K562 (cell line): ENCODE measurements at regions not wholly inside any gene's neighbourhood (a gene's known extent, or its start where the extent isn't known, plus 50 kb on each side); places are given as distances from the start of the nearest gene placed in this dataset.

Experiments
- ATAC-seq: fragments of 200-7000 bp; cut with Tn5 transposase; 3 replicates; pipeline ENCODE4 v1.9.1; 2020; ENCODE audit warnings: moderate library complexity
- BruUV-seq: library from RNA; stranded (reverse); fragments of 400-500 nt; replicated peaks from 2 replicates; lab custom pipeline; 2021; lab: Mats Ljungman, UMichigan
- CTCF ChIA-PET: fragments of 300-600 bp; formaldehyde crosslinking; extraction: SDS; loops from one replicate; lab custom pipeline; 2021; ENCODE audit warnings: low intra/inter-chr PET ratio; lab: Yijun Ruan, JAX
- POLR2A ChIA-PET: fragments of 300-600, 350-650 bp; sonication (Branson Sonifier 250); formaldehyde crosslinking; extraction: SDS; loops from one replicate; lab custom pipeline; 2021; ENCODE audit warnings: antibody characterized with exemption, inconsistent platforms; lab: Yijun Ruan, JAX
- DNase-seq, 4 experiments: peaks; one replicate each; pipeline versions ENCODE4 v3.0.0 to v3.0.0-alpha.2; 2011 to 2018; ENCODE audit warnings: low spot score in 3 of 4, mixed read lengths in 3 of 4; ENCODE audit errors: extremely low read depth in 1 of 4
- FAIRE-seq: peaks from 2 replicates; lab custom pipeline; 2011; peaks lifted over from hg19 to GRCh38; lab: Jason Lieb, UNC
- H2AFZ ChIP-seq: 2 replicates; pipeline ENCODE4 v1.6.0; 2011; ENCODE audit warnings: low read depth, low read length, control low read depth, inconsistent platforms
- H3K27ac ChIP-seq: fragments of 200-600 bp; 3 replicates; pipeline ENCODE4 v1.8.0; 2011; ENCODE audit warnings: low read depth, mild to moderate bottlenecking, control low read depth, inconsistent platforms, low read length, moderate library complexity, mixed read lengths; ENCODE audit errors: extremely low read depth
- H3K27me3 ChIP-seq, 2 experiments: fragments of 300-600 bp in 1 of 2; 2 replicates in 1 of 2; 3 replicates in 1 of 2; pipeline versions ENCODE4 v1.6.0 to v1.8.0; 2011; ENCODE audit warnings: inconsistent platforms in 2 of 2, low read length in 2 of 2, mild to moderate bottlenecking in 1 of 2, mixed read lengths in 1 of 2, moderate library complexity in 1 of 2; ENCODE audit not compliant: control insufficient read depth in 2 of 2, insufficient read depth in 2 of 2
- H3K36me3 ChIP-seq: fragments of 300-600 bp; 3 replicates; pipeline ENCODE4 v1.8.0; 2011; ENCODE audit warnings: mild to moderate bottlenecking, low read length, inconsistent platforms; ENCODE audit not compliant: control insufficient read depth, insufficient read depth
- H3K4me1 ChIP-seq, 2 experiments: fragments of 200-600 bp in 1 of 2; replicated peaks in 1 of 2; 2 replicates in 1 of 2; 3 replicates in 1 of 2; pipeline versions ENCODE4 v1.5.1 to v1.8.0; 2011; ENCODE audit warnings: inconsistent platforms in 2 of 2, low read length in 2 of 2, mild to moderate bottlenecking in 1 of 2, mixed read lengths in 1 of 2, moderate library complexity in 1 of 2; ENCODE audit not compliant: control insufficient read depth in 2 of 2, insufficient read depth in 2 of 2
- H3K4me2 ChIP-seq: 2 replicates; pipeline ENCODE4 v1.6.1; 2011; ENCODE audit warnings: low read length, control low read depth, inconsistent platforms, mixed read lengths; ENCODE audit not compliant: insufficient read depth
- H3K4me3 ChIP-seq: fragments of 200-600 bp; sonication (generic), shearing (Covaris generic); 2 replicates; pipeline ENCODE4 v1.5.1; 2016; ENCODE audit warnings: control low read depth, inconsistent platforms
- H3K79me2 ChIP-seq: fragments of 200-600 bp; 3 replicates; pipeline ENCODE4 v1.8.0; 2011; ENCODE audit warnings: low read length, inconsistent platforms; ENCODE audit not compliant: control insufficient read depth, insufficient read depth
- H3K9ac ChIP-seq, 2 experiments: 2 replicates each; pipeline versions ENCODE4 v1.6.0 to v1.6.1; 2011; ENCODE audit warnings: low read depth in 2 of 2, low read length in 2 of 2, control low read depth in 1 of 2, inconsistent platforms in 1 of 2, mild to moderate bottlenecking in 1 of 2, mixed read lengths in 1 of 2; ENCODE audit not compliant: insufficient read depth in 1 of 2
- H3K9me1 ChIP-seq: one replicate; pipeline ENCODE4 v1.6.0; 2011; ENCODE audit warnings: inconsistent platforms, mild to moderate bottlenecking, low read length, moderate library complexity; ENCODE audit not compliant: control insufficient read depth, insufficient read depth
- H3K9me3 ChIP-seq: replicated peaks from 2 replicates; pipeline ENCODE4 v1.5.1; 2011; ENCODE audit warnings: low read depth, low read length, inconsistent platforms; ENCODE audit not compliant: control insufficient read depth, insufficient read depth
- H4K20me1 ChIP-seq: replicated peaks from 2 replicates; pipeline ENCODE4 v1.6.1; 2011; ENCODE audit warnings: low read length, inconsistent platforms, mixed read lengths; ENCODE audit not compliant: control insufficient read depth, insufficient read depth
- CBX5 ChIP-seq: IDR thresholded peaks from 2 replicates; pipeline ENCODE4 v1.6.1; 2014; ENCODE audit warnings: low read depth, borderline replicate concordance
- CHD2 ChIP-seq: IDR thresholded peaks from 2 replicates; pipeline ENCODE4 v1.6.1; 2011; ENCODE audit warnings: low read depth, low read length
- DPF2 ChIP-seq: fragments of 450-650 bp; IDR thresholded peaks from 2 replicates; pipeline ENCODE4 v1.6.1; 2016
- E2F4 ChIP-seq: sonication (generic); formaldehyde crosslinking; IDR thresholded peaks from 2 replicates; pipeline ENCODE4 v1.8.0; 2022; ENCODE audit warnings: mild to moderate bottlenecking, low read depth, missing genetic modification reagents
- ETV6 ChIP-seq, 3 experiments: fragments of 150-350 bp in 1 of 3; sonication (generic) in 1 of 3; formaldehyde crosslinking in 1 of 3; IDR thresholded peaks; 2 replicates each; pipeline versions ENCODE4 v1.6.1 to v1.8.0; 2014 to 2022; ENCODE audit warnings: borderline replicate concordance in 2 of 3, low read depth in 2 of 3, antibody characterized with exemption in 1 of 3, low read length in 1 of 3, mild to moderate bottlenecking in 1 of 3, missing genetic modification reagents in 1 of 3
- JUND ChIP-seq, 2 experiments: IDR thresholded peaks; 2 replicates in 1 of 2; 3 replicates in 1 of 2; pipeline ENCODE4 v1.6.1; 2011; ENCODE audit warnings: borderline replicate concordance in 2 of 2, low read depth in 2 of 2, low read length in 2 of 2, improper control_type of control experiment in 1 of 2, missing biosample characterization in 1 of 2, missing genetic modification characterization in 1 of 2, missing genetic modification reagents in 1 of 2
- PML ChIP-seq: IDR thresholded peaks from 2 replicates; pipeline ENCODE4 v1.6.1; 2012; ENCODE audit warnings: low read length, inconsistent platforms
- TCF15 ChIP-seq: fragments of 250-450 bp; sonication (Bioruptor Pico); IDR thresholded peaks from 2 replicates; pipeline ENCODE4 v1.8.0; 2022; ENCODE audit warnings: moderate library complexity, mild to moderate bottlenecking, inconsistent platforms
- THAP7 ChIP-seq: fragments of 250-450 bp; sonication (Bioruptor Pico); IDR thresholded peaks from 2 replicates; pipeline ENCODE4 v1.5.0; 2021
- ZNF644 ChIP-seq: fragments of 200-800 bp; sonication (Bioruptor generic); IDR thresholded peaks from 2 replicates; pipeline ENCODE4 v1.6.1; 2016; ENCODE audit warnings: low read depth, missing genetic modification characterization, missing compliant biosample characterization
- WGBS: fragments of 100-300 bp; shearing (Covaris generic); methylation state at CpG from one replicate; pipeline ENCODE4 v1.1.6; 2016; ENCODE audit warnings: low coverage, mixed read lengths; ENCODE audit not compliant: insufficient coverage; ENCODE audit errors: missing lambda C conversion rate; 5-methylcytosine and 5-hydroxymethylcytosine counted together
- in situ Hi-C: fragments of 300-500 bp; cut with MboI; formaldehyde crosslinking; loops from 4 replicates; pipeline ENCODE4 v1.15.0; 2018; ENCODE audit warnings: inconsistent platforms, mixed read lengths
- intact Hi-C: fragments of 100-400 bp; cut with micrococcal nuclease; formaldehyde crosslinking; loops from 2 replicates; pipeline ENCODE4 v1.14.2; 2022

- no TSS peak for BruUV-seq
These were observed 161.9 kb upstream of the CRIM1 start for GRCh38 chr2:36193680-36194079.

GRCh38 chr2:36192983-36193382 is 162.6 kb upstream of the CRIM1 start:
- H3K36me3 ChIP-seq, result no peaks in the 10 kb centered on the region
- BruUV-seq, result no TSS peak
- no peak for ATAC-seq
- no peaks in the 10 kb centered on the region; the same call in 1 of the 2 replicates for H3K9me3 ChIP-seq
- no peak overlapping the region for H3K4me3 ChIP-seq
- intact Hi-C loops (no loop called here), in situ Hi-C loops (no loop called here)
- H3K27me3 ChIP-seq, result no peaks in the 10 kb centered on the region
- H3K9ac ChIP-seq, result no peak overlapping the region
- FAIRE-seq, result no peak
- WGBS, result 6% methylated on average over 1 of the region's 1 CpG
- no peak overlapping the region for H3K4me2 ChIP-seq
- no peaks in the 10 kb centered on the region for H3K79me2 ChIP-seq
- H2AFZ ChIP-seq, result no peak overlapping the region
- ChIA-PET POLR2A (no interaction called here), CTCF (no interaction called here)
- no peaks in the 10 kb centered on the region for H3K4me1 ChIP-seq
- no peak overlapping the region for H3K27ac ChIP-seq
- no peaks in the 10 kb centered on the region for H3K9me1 ChIP-seq
- no peak for DNase-seq
- no peaks in the 10 kb centered on the region for H4K20me1 ChIP-seq
- TF ChIP-seq DPF2 (no peak), TCF15 (no peak), PML (no peak), THAP7 (CRISPR knock-in tag) (no peak), ZNF644 (tag) (no peak), CHD2 (no peak), JUND (IDR thresholded peaks at IDR 0.05; ENCODE audit: borderline replicate concordance, low read depth, low read length) (no peak), JUND (tag; IDR thresholded peaks at IDR 0.05; ENCODE audit: borderline replicate concordance, low read depth, low read length) (no peak), CBX5 (no peak)

More at GRCh38 chr2:36193680-36194079, 161.9 kb upstream of the CRIM1 start:
- POLR2A ChIA-PET, result no interaction called here
- Histone ChIP-seq H3K9me1 (no peaks in the 10 kb centered on the region), H3K36me3 (no peaks in the 10 kb centered on the region)
- TF ChIP-seq E2F4 (CRISPR knock-in tag) (no peak), ETV6 (IDR thresholded peaks at IDR 0.05; ENCODE audit: borderline replicate concordance in 1 of 2, low read depth in 2 of 2, low read length in 1 of 2) (no peak), ETV6 (CRISPR knock-in tag; IDR thresholded peaks at IDR 0.05; ENCODE audit: borderline replicate concordance) (no peak)
- TF ChIP-seq, all 486 proteins: peak for 0
- intact Hi-C loops, result no loop called here
- no peaks in the 10 kb centered on the region for H3K79me2 ChIP-seq
- H2AFZ ChIP-seq, result no peak overlapping the region
- DNase-seq (no peak), FAIRE-seq (no peak), ATAC-seq (no peak)
- H3K9ac ChIP-seq, result no peak overlapping the region
- H3K4me1 ChIP-seq, result no peaks in the 10 kb centered on the region
- no peaks in the 10 kb centered on the region for H3K27me3 ChIP-seq
- no peak overlapping the region for H3K4me3 ChIP-seq
- CTCF ChIA-PET, result no interaction called here
- no peaks in the 10 kb centered on the region for H4K20me1 ChIP-seq
- no peak overlapping the region for H3K4me2 ChIP-seq
- in situ Hi-C loops, result no loop called here
- no peak overlapping the region for H3K27ac ChIP-seq
- no peaks in the 10 kb centered on the region; the same call in 1 of the 2 replicates for H3K9me3 ChIP-seq
